B cell (primary cell): ENCODE measurements at regions not wholly inside any gene's neighbourhood (a gene's known extent, or its start where the extent isn't known, plus 50 kb on each side); places are given as distances from the start of the nearest gene placed in this dataset.

ENCODE experiments used
- CTCF ChIP-seq: fragments of 200-600 bp; IDR thresholded peaks from one replicate; pipeline ENCODE4 v1.8.0; 2022; ENCODE audit warnings: antibody characterized with exemption, mild to moderate bottlenecking
- EZH2 ChIP-seq: IDR thresholded peaks from 2 replicates; pipeline ENCODE4 v1.6.1; 2012; ENCODE audit warnings: borderline replicate concordance, low read depth, mild to moderate bottlenecking, moderate library complexity, low read length; ENCODE audit not compliant: insufficient read depth, poor library complexity, severe bottlenecking

GRCh38 chr16:16798504-16798903 lies 419.6 kb downstream of the NPIPA7 start:
- no peak for TF ChIP-seq CTCF
- TF ChIP-seq EZH2, result no peak
